A549 (cell line): ENCODE measurements at regions not wholly inside any gene's neighbourhood (a gene's known extent, or its start where the extent isn't known, plus 50 kb on each side); places are given as distances from the start of the nearest gene placed in this dataset.

Experiments used
- ATAC-seq, 2 experiments: fragments of 200-7000 bp in 1 of 2; fragments of >200 bp in 1 of 2; cut with Nextera tagmentation in 1 of 2; cut with Tn5 transposase in 1 of 2; 3 replicates each; pipeline versions ENCODE4 v1.8.0 to v1.9.1; 2018 to 2020; ENCODE audit warnings: mild to moderate bottlenecking in 1 of 2, moderate library complexity in 1 of 2
- CTCF ChIA-PET: fragments of 300-600 bp; sonication (Branson Sonifier 250); formaldehyde crosslinking; extraction: SDS; loops from one replicate; lab custom pipeline; 2021; ENCODE audit warnings: antibody characterized with exemption, inconsistent platforms; lab: Yijun Ruan, JAX
- POLR2A ChIA-PET: fragments of 350-600 bp; formaldehyde crosslinking; extraction: SDS; loops from one replicate; lab custom pipeline; 2021; ENCODE audit warnings: antibody characterized with exemption, inconsistent platforms; lab: Yijun Ruan, JAX
- DNase-seq, 2 experiments: peaks; one replicate each; pipeline versions ENCODE4 v3.0.0 to v3.0.0-alpha.2; 2011 to 2016; ENCODE audit warnings: low read depth in 1 of 2, low spot score in 1 of 2
- FAIRE-seq: peaks from 2 replicates; lab custom pipeline; 2011; peaks lifted over from hg19 to GRCh38; lab: Jason Lieb, UNC
- H3K27ac ChIP-seq, 2 experiments: fragments of >200 bp; sonication (Bioruptor Twin); formaldehyde crosslinking; 3 replicates each; pipeline ENCODE4 v1.5.1; 2016 to 2017
- H3K4me1 ChIP-seq: fragments of >200 bp; sonication (Bioruptor Twin); formaldehyde crosslinking; 3 replicates; pipeline ENCODE4 v1.6.1; 2016
- H3K4me2 ChIP-seq: fragments of >200 bp; sonication (Bioruptor Twin); formaldehyde crosslinking; 3 replicates; pipeline ENCODE4 v1.6.1; 2016
- H3K4me3 ChIP-seq: fragments of >200 bp; sonication (Bioruptor Twin); formaldehyde crosslinking; 3 replicates; pipeline ENCODE4 v1.5.1; 2016
- H3K9me3 ChIP-seq: fragments of >200 bp; sonication (Bioruptor Twin); formaldehyde crosslinking; 3 replicates; pipeline ENCODE4 v1.6.1; 2016
- BCL3 ChIP-seq: fragments of >200 bp; sonication (Bioruptor Twin); formaldehyde crosslinking; IDR thresholded peaks from 3 replicates; pipeline ENCODE4 v1.6.1; 2016
- CBX2 ChIP-seq: fragments of 200-600 bp; sonication (generic); IDR thresholded peaks from 2 replicates; pipeline ENCODE4 v1.6.1; 2016; ENCODE audit warnings: low read depth, mild to moderate bottlenecking, borderline replicate concordance
- CBX8 ChIP-seq: fragments of 200-600 bp; sonication (generic); IDR thresholded peaks from 2 replicates; pipeline ENCODE4 v1.6.1; 2016
- FOXS1 ChIP-seq: fragments of 250-450 bp; sonication (Bioruptor Pico); IDR thresholded peaks from 2 replicates; pipeline ENCODE4 v1.5.0; 2020; ENCODE audit warnings: mild to moderate bottlenecking, moderate library complexity
- GATA3 ChIP-seq: IDR thresholded peaks from 2 replicates; pipeline ENCODE4 v1.6.1; 2012; ENCODE audit warnings: borderline replicate concordance
- HEYL ChIP-seq: fragments of 250-450 bp; sonication (Bioruptor Pico); IDR thresholded peaks from 2 replicates; pipeline ENCODE4 v1.8.0; 2021; ENCODE audit warnings: mild to moderate bottlenecking, moderate library complexity
- HMGXB4 ChIP-seq: fragments of 250-450 bp; sonication (Bioruptor Pico); IDR thresholded peaks from 2 replicates; pipeline ENCODE4 v1.5.0; 2021; ENCODE audit warnings: mild to moderate bottlenecking, moderate library complexity, borderline replicate concordance
- HOXB13 ChIP-seq: fragments of 250-450 bp; sonication (Bioruptor Pico); IDR thresholded peaks from 2 replicates; pipeline ENCODE4 v1.5.0; 2020; ENCODE audit warnings: low read depth, mild to moderate bottlenecking, moderate library complexity
- HOXB5 ChIP-seq: fragments of 250-450 bp; sonication (Bioruptor Pico); IDR thresholded peaks from 2 replicates; pipeline ENCODE4 v1.5.0; 2020; ENCODE audit warnings: mild to moderate bottlenecking, moderate library complexity
- JUN ChIP-seq, 2 experiments: fragments of >200 bp; sonication (Bioruptor Twin); formaldehyde crosslinking; IDR thresholded peaks; 2 replicates in 1 of 2; 3 replicates in 1 of 2; pipeline ENCODE4 v1.6.1; 2016 to 2017
- JUNB ChIP-seq: fragments of >200 bp; sonication (Bioruptor Twin); formaldehyde crosslinking; IDR thresholded peaks from 2 replicates; pipeline ENCODE4 v1.6.1; 2016
- KDM5A ChIP-seq: fragments of 200-600 bp; sonication (generic); IDR thresholded peaks from 2 replicates; pipeline ENCODE4 v1.6.1; 2016; ENCODE audit warnings: antibody characterized with exemption, mild to moderate bottlenecking
- MAZ ChIP-seq: fragments of 150-350 bp; IDR thresholded peaks from 2 replicates; pipeline ENCODE4 v1.6.1; 2014; ENCODE audit warnings: antibody characterized with exemption, low read depth, low read length, borderline replicate concordance
- NFE2L2 ChIP-seq: fragments of 150-350 bp; conservative IDR thresholded peaks from 2 replicates; pipeline ENCODE4 v1.6.1; 2014; ENCODE audit warnings: low read length
- PHF8 ChIP-seq: fragments of 200-600 bp; sonication (generic); IDR thresholded peaks from 2 replicates; pipeline ENCODE4 v1.6.1; 2016; ENCODE audit warnings: low read depth, mild to moderate bottlenecking, antibody characterized with exemption, moderate library complexity, borderline replicate concordance
- POLR2A ChIP-seq: IDR thresholded peaks from 2 replicates; pipeline ENCODE4 v1.6.1; 2012; ENCODE audit warnings: mild to moderate bottlenecking, low read length
- POLR2AphosphoS2 ChIP-seq: conservative IDR thresholded peaks from 2 replicates; pipeline ENCODE4 v1.6.1; 2012; ENCODE audit warnings: low read length, improper control_type of control experiment, inconsistent platforms
- REST ChIP-seq: fragments of 200-600 bp; sonication (generic); IDR thresholded peaks from 2 replicates; pipeline ENCODE4 v1.6.1; 2016; ENCODE audit warnings: antibody characterized with exemption, mild to moderate bottlenecking, moderate library complexity
- SMC3 ChIP-seq: fragments of >200 bp; sonication (Bioruptor Twin); formaldehyde crosslinking; IDR thresholded peaks from 3 replicates; pipeline ENCODE4 v1.6.1; 2018; ENCODE audit warnings: inconsistent platforms
- USF2 ChIP-seq: fragments of 450-650 bp; IDR thresholded peaks from 2 replicates; pipeline ENCODE4 v1.6.1; 2014; ENCODE audit warnings: antibody characterized with exemption
- ZFP36 ChIP-seq: fragments of 450-650 bp; IDR thresholded peaks from 2 replicates; pipeline ENCODE4 v1.6.1; 2014; ENCODE audit warnings: borderline replicate concordance; ENCODE audit not compliant: partially characterized antibody
- ZNF302 ChIP-seq: fragments of 250-450 bp; sonication (Bioruptor Pico); IDR thresholded peaks from 2 replicates; pipeline ENCODE4 v1.9.0; 2021; ENCODE audit warnings: inconsistent platforms, mild to moderate bottlenecking, moderate library complexity
- WGBS: methylation state at CpG from one replicate; pipeline ENCODE4 v1.1.6; 2017; ENCODE audit errors: missing lambda C conversion rate; 5-methylcytosine and 5-hydroxymethylcytosine counted together
- TF ChIP-seq, protein P1 (sequence below): IDR thresholded peaks from 2 replicates; pipeline ENCODE4 v1.6.1; 2012; ENCODE audit warnings: low read depth, borderline replicate concordance
- TF ChIP-seq, protein P2 (sequence below): fragments of 250-450 bp; sonication (Bioruptor Pico); IDR thresholded peaks from 2 replicates; pipeline ENCODE4 v1.5.0; 2020; ENCODE audit warnings: low read depth, mild to moderate bottlenecking, moderate library complexity

- ChIA-PET POLR2A (no interaction called here), CTCF (no interaction called here)
- no peak for ATAC-seq
- peaks cover 6% of the 10 kb centered on the region; the same call in 1 of the 3 replicates for H3K9me3 ChIP-seq
- no peak overlapping the region for H3K27ac ChIP-seq
- no peaks in the 10 kb centered on the region for H3K4me1 ChIP-seq
- FAIRE-seq = no peak
- H3K4me2 ChIP-seq = no peak overlapping the region
- DNase-seq = no peak
- no peak overlapping the region for H3K4me3 ChIP-seq
- WGBS = 24% methylated on average over 1 of the region's 1 CpG
- no peak for TF ChIP-seq HOXB5
- no peak for TF ChIP-seq MAZ
- TF ChIP-seq KDM5A = no peak
- no peak for TF ChIP-seq JUNB
- TF ChIP-seq POLR2AphosphoS2 = no peak
- TF ChIP-seq, protein P1, sequence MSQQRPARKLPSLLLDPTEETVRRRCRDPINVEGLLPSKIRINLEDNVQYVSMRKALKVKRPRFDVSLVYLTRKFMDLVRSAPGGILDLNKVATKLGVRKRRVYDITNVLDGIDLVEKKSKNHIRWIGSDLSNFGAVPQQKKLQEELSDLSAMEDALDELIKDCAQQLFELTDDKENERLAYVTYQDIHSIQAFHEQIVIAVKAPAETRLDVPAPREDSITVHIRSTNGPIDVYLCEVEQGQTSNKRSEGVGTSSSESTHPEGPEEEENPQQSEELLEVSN = no peak
- TF ChIP-seq CBX2 = no peak
- no peak for TF ChIP-seq REST
- no peak for TF ChIP-seq NFE2L2
- TF ChIP-seq BCL3 = no peak
- TF ChIP-seq, protein P2, sequence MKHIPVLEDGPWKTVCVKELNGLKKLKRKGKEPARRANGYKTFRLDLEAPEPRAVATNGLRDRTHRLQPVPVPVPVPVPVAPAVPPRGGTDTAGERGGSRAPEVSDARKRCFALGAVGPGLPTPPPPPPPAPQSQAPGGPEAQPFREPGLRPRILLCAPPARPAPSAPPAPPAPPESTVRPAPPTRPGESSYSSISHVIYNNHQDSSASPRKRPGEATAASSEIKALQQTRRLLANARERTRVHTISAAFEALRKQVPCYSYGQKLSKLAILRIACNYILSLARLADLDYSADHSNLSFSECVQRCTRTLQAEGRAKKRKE (CRISPR knock-in tag) = no peak
- no peak for TF ChIP-seq HMGXB4 (CRISPR knock-in tag)
- TF ChIP-seq ZFP36 = no peak
- TF ChIP-seq USF2 = no peak
- TF ChIP-seq POLR2A = no peak
These were observed 902.7 kb upstream of the ZEB2 start for GRCh38 chr2:145422576-145422975.

GRCh38 chr2:145421841-145422240 lies 901.9 kb upstream of the ZEB2 start:
- H3K4me3 ChIP-seq = no peak overlapping the region
- H3K4me2 ChIP-seq = no peak overlapping the region
- 23% methylated on average over 1 of the region's 1 CpG for WGBS
- peaks cover 6% of the 10 kb centered on the region; the same call in 1 of the 3 replicates for H3K9me3 ChIP-seq
- DNase-seq = no peak
- POLR2A ChIA-PET = no interaction called here
- CTCF ChIA-PET = no interaction called here
- TF ChIP-seq GATA3 = no peak
- TF ChIP-seq, protein P2 (CRISPR knock-in tag) = no peak
- TF ChIP-seq MAZ = no peak
- TF ChIP-seq, protein P1 = no peak
- TF ChIP-seq HOXB13 (CRISPR knock-in tag) = no peak
- no peak for TF ChIP-seq POLR2AphosphoS2
- no peak for TF ChIP-seq HEYL
- no peak for TF ChIP-seq ZNF302 (CRISPR knock-in tag)
- TF ChIP-seq PHF8 = no peak
- no peak for TF ChIP-seq CBX2
- TF ChIP-seq JUN (IDR thresholded peaks at IDR 0.05) = no peak
- TF ChIP-seq FOXS1 = no peak
- no peak for TF ChIP-seq HOXB5
- TF ChIP-seq SMC3 = no peak
- no peak for TF ChIP-seq CBX8
- TF ChIP-seq NFE2L2 = no peak
- TF ChIP-seq, all 56 proteins: peak for 0
- FAIRE-seq = no peak
- Histone ChIP-seq H3K4me1 (no peaks in the 10 kb centered on the region), H3K27ac (no peak overlapping the region)
- ATAC-seq = no peak
